ENCODE measurements at regions not wholly inside any gene's neighbourhood (a gene's known extent, or its start where the extent isn't known, plus 50 kb on each side); places are given as distances from the start of the nearest gene placed in this dataset.

DNA sequence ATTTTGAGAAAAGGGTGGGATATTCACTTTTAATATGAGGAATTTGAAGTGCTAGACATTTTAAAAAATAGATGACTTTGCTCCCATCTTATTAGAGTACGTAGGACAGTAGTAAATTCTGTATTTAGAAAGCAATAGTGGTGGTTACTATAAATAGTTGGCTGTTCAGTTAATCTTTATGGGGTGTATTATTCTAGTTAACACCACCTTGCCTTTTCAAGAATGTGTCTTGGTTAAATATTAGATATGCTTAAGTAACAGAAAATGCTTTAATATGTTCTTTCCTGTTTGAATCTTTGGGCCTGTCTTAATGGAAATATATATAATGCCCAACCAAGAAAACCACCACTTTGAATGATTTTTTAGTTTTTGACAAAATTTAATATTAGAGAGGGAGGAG lies 608.7 kb upstream of the FAM174A start:
- no peak overlapping the region for H3K4me2 ChIP-seq (ENCODE audit: extremely low read depth, insufficient read depth, low read length)
- DNase-seq (ENCODE audit: low read depth in 2 of 2), result no peak
- H3K27me3 ChIP-seq (ENCODE audit: control insufficient read depth, insufficient read depth, low read length), result no peaks in the 10 kb centered on the region
- no peak overlapping the region for H3K9ac ChIP-seq (ENCODE audit: insufficient read depth, low read length)
- H3K79me2 ChIP-seq (ENCODE audit: control insufficient read depth, insufficient read depth, low read length), result no peaks in the 10 kb centered on the region
- no peak overlapping the region for H3K4me3 ChIP-seq (replicated peaks in 1 of 4; ENCODE audit: control extremely low read depth in 1 of 4, insufficient read depth in 1 of 4, low read depth in 3 of 4, low read length in 4 of 4)
- no peak for TF ChIP-seq EZH2 (IDR thresholded peaks at IDR 0.05; ENCODE audit: low read length, missing control alignments)
- TF ChIP-seq, protein P1, sequence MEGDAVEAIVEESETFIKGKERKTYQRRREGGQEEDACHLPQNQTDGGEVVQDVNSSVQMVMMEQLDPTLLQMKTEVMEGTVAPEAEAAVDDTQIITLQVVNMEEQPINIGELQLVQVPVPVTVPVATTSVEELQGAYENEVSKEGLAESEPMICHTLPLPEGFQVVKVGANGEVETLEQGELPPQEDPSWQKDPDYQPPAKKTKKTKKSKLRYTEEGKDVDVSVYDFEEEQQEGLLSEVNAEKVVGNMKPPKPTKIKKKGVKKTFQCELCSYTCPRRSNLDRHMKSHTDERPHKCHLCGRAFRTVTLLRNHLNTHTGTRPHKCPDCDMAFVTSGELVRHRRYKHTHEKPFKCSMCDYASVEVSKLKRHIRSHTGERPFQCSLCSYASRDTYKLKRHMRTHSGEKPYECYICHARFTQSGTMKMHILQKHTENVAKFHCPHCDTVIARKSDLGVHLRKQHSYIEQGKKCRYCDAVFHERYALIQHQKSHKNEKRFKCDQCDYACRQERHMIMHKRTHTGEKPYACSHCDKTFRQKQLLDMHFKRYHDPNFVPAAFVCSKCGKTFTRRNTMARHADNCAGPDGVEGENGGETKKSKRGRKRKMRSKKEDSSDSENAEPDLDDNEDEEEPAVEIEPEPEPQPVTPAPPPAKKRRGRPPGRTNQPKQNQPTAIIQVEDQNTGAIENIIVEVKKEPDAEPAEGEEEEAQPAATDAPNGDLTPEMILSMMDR (conservative IDR thresholded peaks at IDR 0.05 in 1 of 2, IDR thresholded peaks at IDR 0.05 in 1 of 2; ENCODE audit: low read depth in 1 of 2, low read length in 2 of 2), result no peak
- H3K4me1 ChIP-seq (ENCODE audit: control insufficient read depth, extremely low read depth, insufficient read depth, low read length), result no peaks in the 10 kb centered on the region
- H3K27ac ChIP-seq (ENCODE audit: insufficient read depth, low read length), result no peak overlapping the region
- H4K20me1 ChIP-seq (ENCODE audit: control insufficient read depth, extremely low read depth, insufficient read depth, low read length), result no peaks in the 10 kb centered on the region
- no peaks in the 10 kb centered on the region for H3K36me3 ChIP-seq (ENCODE audit: control insufficient read depth, insufficient read depth, low read length)
- no peak overlapping the region for H2AFZ ChIP-seq (ENCODE audit: low read length)
- no peaks in the 10 kb centered on the region for H3K9me3 ChIP-seq (ENCODE audit: control insufficient read depth, insufficient read depth, low read depth, low read length)

DNA sequence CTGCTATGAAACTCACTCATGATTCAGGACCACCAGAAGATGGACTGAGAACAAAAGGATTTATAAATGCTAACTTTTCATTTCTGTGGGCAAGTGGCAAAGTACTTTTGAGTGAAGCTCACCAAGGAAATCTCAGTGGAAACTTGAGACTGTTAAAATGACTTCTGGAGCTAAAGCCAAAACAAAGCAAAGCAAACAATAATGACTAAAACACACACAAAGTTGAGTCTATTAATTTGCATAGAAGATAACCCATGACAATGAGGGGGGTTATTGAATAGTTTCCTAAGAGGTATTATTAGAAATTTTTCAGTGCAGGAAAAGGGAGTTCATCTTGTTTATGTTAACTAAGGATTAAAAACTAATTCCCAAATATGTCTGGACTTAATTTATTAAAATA lies 612.8 kb upstream of the FAM174A start:
- no peaks in the 10 kb centered on the region for H3K27me3 ChIP-seq (ENCODE audit: control insufficient read depth, insufficient read depth, low read length)
- H3K4me1 ChIP-seq (ENCODE audit: control insufficient read depth, extremely low read depth, insufficient read depth, low read length), result no peaks in the 10 kb centered on the region
- H4K20me1 ChIP-seq (ENCODE audit: control insufficient read depth, extremely low read depth, insufficient read depth, low read length), result no peaks in the 10 kb centered on the region
- no peaks in the 10 kb centered on the region for H3K9me3 ChIP-seq (ENCODE audit: control insufficient read depth, insufficient read depth, low read depth, low read length)
- no peak overlapping the region for H3K4me2 ChIP-seq (ENCODE audit: extremely low read depth, insufficient read depth, low read length)
- DNase-seq (ENCODE audit: low read depth in 2 of 2), result no peak
- H2AFZ ChIP-seq (ENCODE audit: low read length), result no peak overlapping the region
- H3K36me3 ChIP-seq (ENCODE audit: control insufficient read depth, insufficient read depth, low read length), result no peaks in the 10 kb centered on the region
- H3K79me2 ChIP-seq (ENCODE audit: control insufficient read depth, insufficient read depth, low read length), result no peaks in the 10 kb centered on the region
- no peak overlapping the region for H3K9ac ChIP-seq (ENCODE audit: insufficient read depth, low read length)
- TF ChIP-seq, protein P1 (conservative IDR thresholded peaks at IDR 0.05 in 1 of 2, IDR thresholded peaks at IDR 0.05 in 1 of 2; ENCODE audit: low read depth in 1 of 2, low read length in 2 of 2), result no peak
- no peak for TF ChIP-seq EZH2 (IDR thresholded peaks at IDR 0.05; ENCODE audit: low read length, missing control alignments)
- H3K4me3 ChIP-seq (replicated peaks in 1 of 4; ENCODE audit: control extremely low read depth in 1 of 4, insufficient read depth in 1 of 4, low read depth in 3 of 4, low read length in 4 of 4), result no peak overlapping the region
- H3K27ac ChIP-seq (ENCODE audit: insufficient read depth, low read length), result no peak overlapping the region

DNA sequence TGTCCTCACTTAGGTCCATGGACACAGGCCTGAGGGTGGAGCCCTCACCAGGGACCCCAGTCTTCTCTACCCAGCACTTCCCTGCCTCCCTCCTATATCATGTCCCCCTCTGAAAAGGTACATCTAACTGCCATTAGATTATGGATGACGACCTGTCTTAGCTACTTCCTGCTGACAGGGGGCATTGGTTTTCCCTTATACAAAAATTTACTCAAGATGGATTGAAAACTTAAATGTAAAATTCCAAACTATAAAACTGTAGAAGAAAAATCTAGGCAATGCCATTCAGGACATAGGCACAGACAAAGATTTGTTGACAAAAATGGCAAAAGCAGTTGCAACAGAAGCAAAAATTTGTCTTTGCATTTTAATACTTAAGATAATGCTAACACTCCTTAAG lies 623.2 kb upstream of the FAM174A start:
- no peaks in the 10 kb centered on the region for H3K27me3 ChIP-seq (ENCODE audit: control insufficient read depth, insufficient read depth, low read length)
- H3K9ac ChIP-seq (ENCODE audit: insufficient read depth, low read length), result no peak overlapping the region
- H3K4me2 ChIP-seq (ENCODE audit: extremely low read depth, insufficient read depth, low read length), result no peak overlapping the region
- no peaks in the 10 kb centered on the region for H3K4me1 ChIP-seq (ENCODE audit: control insufficient read depth, extremely low read depth, insufficient read depth, low read length)
- no peak overlapping the region for H2AFZ ChIP-seq (ENCODE audit: low read length)
- H3K4me3 ChIP-seq (replicated peaks in 1 of 4; ENCODE audit: control extremely low read depth in 1 of 4, insufficient read depth in 1 of 4, low read depth in 3 of 4, low read length in 4 of 4), result no peak overlapping the region
- H3K36me3 ChIP-seq (ENCODE audit: control insufficient read depth, insufficient read depth, low read length), result no peaks in the 10 kb centered on the region
- H3K27ac ChIP-seq (ENCODE audit: insufficient read depth, low read length), result no peak overlapping the region
- H3K9me3 ChIP-seq (ENCODE audit: control insufficient read depth, insufficient read depth, low read depth, low read length), result no peaks in the 10 kb centered on the region
- H4K20me1 ChIP-seq (ENCODE audit: control insufficient read depth, extremely low read depth, insufficient read depth, low read length), result no peaks in the 10 kb centered on the region
- no peaks in the 10 kb centered on the region for H3K79me2 ChIP-seq (ENCODE audit: control insufficient read depth, insufficient read depth, low read length)
- TF ChIP-seq EZH2 (IDR thresholded peaks at IDR 0.05; ENCODE audit: low read length, missing control alignments), result no peak
- TF ChIP-seq, protein P1 (conservative IDR thresholded peaks at IDR 0.05 in 1 of 2, IDR thresholded peaks at IDR 0.05 in 1 of 2; ENCODE audit: low read depth in 1 of 2, low read length in 2 of 2), result no peak
- no peak for DNase-seq (ENCODE audit: low read depth in 2 of 2)

Data from fibroblast of lung (primary cell).